H4 (cell line): ENCODE measurements at regions not wholly inside any gene's neighbourhood (a gene's known extent, or its start where the extent isn't known, plus 50 kb on each side); places are given as distances from the start of the nearest gene placed in this dataset.
"Not testable (repeated sequence)": the region's sequence is repeated elsewhere in the genome, so short reads cannot be mapped to it uniquely, and the experiment has no call there.

Experiments
- DNase-seq: peaks from one replicate; pipeline ENCODE4 v3.0.0-alpha.2; 2015; ENCODE audit warnings: low spot score

- DNase-seq, result no peak
Measured at GRCh38 chr7:32681174-32681518, 185.9 kb downstream of the AVL9 start.

- DNase-seq, result peak; percentile 77
Measured at GRCh38 chr7:32680259-32681173, 185.2 kb downstream of the AVL9 start.

GRCh38 chr7:32679192-32679591, 183.9 kb downstream of the AVL9 start:
- DNase-seq, result no peak

- no peak for DNase-seq
Measured at GRCh38 chr7:32677593-32677992, 182.3 kb downstream of the AVL9 start.

GRCh38 chr7:32676249-32676941, 181.1 kb downstream of the AVL9 start:
- no peak for DNase-seq

GRCh38 chr7:32673275-32673983, 178.1 kb downstream of the AVL9 start:
- no peak for DNase-seq

- peak; percentile 87 for DNase-seq
Measured at GRCh38 chr7:32670110-32671025, 175.1 kb downstream of the AVL9 start.

- peak; percentile 96 for DNase-seq
Measured at GRCh38 chr7:32669173-32669870, 174.0 kb downstream of the AVL9 start.

GRCh38 chr7:32668387-32669097, 173.3 kb downstream of the AVL9 start:
- peak; percentile 43 for DNase-seq

GRCh38 chr7:32667586-32667985, 172.3 kb downstream of the AVL9 start:
- DNase-seq, result not testable (repeated sequence)

- DNase-seq, result not testable (repeated sequence)
Measured at GRCh38 chr7:32663805-32664211, 168.5 kb downstream of the AVL9 start.

- DNase-seq, result not testable (repeated sequence)
Measured at GRCh38 chr7:32662509-32662908, 167.2 kb downstream of the AVL9 start.

- DNase-seq, result no peak
Measured at GRCh38 chr7:32661929-32662328, 166.6 kb downstream of the AVL9 start.

- no peak for DNase-seq
Measured at GRCh38 chr7:32661501-32661900, 166.2 kb downstream of the AVL9 start.

- no peak for DNase-seq
Measured at GRCh38 chr7:32660936-32661335, 165.6 kb downstream of the AVL9 start.

- DNase-seq, result no peak
Measured at GRCh38 chr7:32659853-32660252, 164.6 kb downstream of the AVL9 start.

- no peak for DNase-seq
Measured at GRCh38 chr7:32658467-32658869, 163.2 kb downstream of the AVL9 start.

- peak; percentile 91 for DNase-seq
Measured at GRCh38 chr7:32658034-32658433, 162.7 kb downstream of the AVL9 start.

- DNase-seq, result not testable (repeated sequence)
Measured at GRCh38 chr7:32654549-32654948, 159.3 kb downstream of the AVL9 start.

- not testable (repeated sequence) for DNase-seq
Measured at GRCh38 chr7:32650356-32650755, 155.1 kb downstream of the AVL9 start.
